DOHH2 (cell line): ENCODE measurements at regions not wholly inside any gene's neighbourhood (a gene's known extent, or its start where the extent isn't known, plus 50 kb on each side); places are given as distances from the start of the nearest gene placed in this dataset.

Source experiments
- H3F3A ChIP-seq: fragments of 200-600 bp; sonication (generic), shearing (Covaris generic); 2 replicates; pipeline ENCODE4 v1.6.0; 2016; ENCODE audit warnings: antibody characterized with exemption, mild to moderate bottlenecking; ENCODE audit not compliant: control insufficient read depth, insufficient read depth
- H3K27ac ChIP-seq: fragments of 200-600 bp; sonication (generic); 2 replicates; pipeline ENCODE4 v1.5.1; 2014; ENCODE audit warnings: low read depth, mild to moderate bottlenecking, low read length, moderate library complexity
- H3K27me3 ChIP-seq: fragments of 200-600 bp; sonication (generic); 2 replicates; pipeline ENCODE4 v1.6.1; 2014; ENCODE audit warnings: mild to moderate bottlenecking, low read length, mixed read lengths; ENCODE audit not compliant: control insufficient read depth
- H3K36me3 ChIP-seq: fragments of 200-600 bp; sonication (generic); 2 replicates; pipeline ENCODE4 v1.6.1; 2014; ENCODE audit warnings: mild to moderate bottlenecking, low read length, moderate library complexity, mixed read lengths; ENCODE audit not compliant: control insufficient read depth
- H3K4me1 ChIP-seq: fragments of 200-600 bp; sonication (generic); 2 replicates; pipeline ENCODE4 v1.6.1; 2014; ENCODE audit warnings: mild to moderate bottlenecking, low read length, mixed read lengths; ENCODE audit not compliant: control insufficient read depth
- H3K4me2 ChIP-seq: fragments of 200-600 bp; sonication (generic); 2 replicates; pipeline ENCODE4 v1.6.0; 2014; ENCODE audit warnings: mild to moderate bottlenecking, low read length, moderate library complexity
- H3K4me3 ChIP-seq: fragments of 200-600 bp; sonication (generic); 2 replicates; pipeline ENCODE4 v1.5.1; 2014; ENCODE audit warnings: mild to moderate bottlenecking, low read length, mixed read lengths
- H3K79me2 ChIP-seq: fragments of 200-600 bp; sonication (generic); 2 replicates; pipeline ENCODE4 v1.6.1; 2014; ENCODE audit warnings: mild to moderate bottlenecking, low read length, mixed read lengths; ENCODE audit not compliant: control insufficient read depth
- H3K9me2 ChIP-seq: fragments of 200-600 bp; sonication (generic); replicated peaks from 2 replicates; pipeline ENCODE4 v1.6.1; 2014; ENCODE audit warnings: mild to moderate bottlenecking, low read length, mixed read lengths; ENCODE audit not compliant: control insufficient read depth
- H3K9me3 ChIP-seq: fragments of 200-600 bp; sonication (generic); 2 replicates; pipeline ENCODE4 v1.6.1; 2014; ENCODE audit warnings: antibody characterized with exemption, low read length, mixed read lengths; ENCODE audit not compliant: control insufficient read depth, insufficient read depth
- H4K20me1 ChIP-seq: fragments of 200-600 bp; sonication (generic); 2 replicates; pipeline ENCODE4 v1.6.0; 2014; ENCODE audit warnings: low read depth, mild to moderate bottlenecking, antibody characterized with exemption, low read length, moderate library complexity; ENCODE audit not compliant: control insufficient read depth, insufficient read depth
- CTCF ChIP-seq: fragments of 200-600 bp; sonication (generic); IDR thresholded peaks from one replicate; pipeline ENCODE4 v1.5.1; 2014; ENCODE audit warnings: antibody characterized with exemption, mild to moderate bottlenecking, low read depth, low read length; ENCODE audit not compliant: poor library complexity, severe bottlenecking
- EZH2phosphoT487 ChIP-seq: fragments of 200-600 bp; sonication (generic); IDR thresholded peaks from 2 replicates; pipeline ENCODE4 v1.6.1; 2017; ENCODE audit warnings: borderline replicate concordance, mild to moderate bottlenecking, antibody characterized with exemption, low read length, moderate library complexity, mixed read lengths

GRCh38 chr3:56962922-56963321, 97.5 kb upstream of the SPATA12 start:
- peaks cover 32% of the 10 kb centered on the region for H3K4me1 ChIP-seq
- no peak overlapping the region for H3K27ac ChIP-seq
- TF ChIP-seq CTCF (no peak), EZH2phosphoT487 (no peak)
- H3K27me3 ChIP-seq, result no peaks in the 10 kb centered on the region
- H3K9me2 ChIP-seq, result no peaks in the 10 kb centered on the region
- no peak overlapping the region for H3K4me2 ChIP-seq
- H4K20me1 ChIP-seq, result no peaks in the 10 kb centered on the region
- H3K36me3 ChIP-seq, result no peaks in the 10 kb centered on the region
- no peaks in the 10 kb centered on the region for H3K9me3 ChIP-seq
- no peaks in the 10 kb centered on the region; the same call in 1 of the 2 replicates for H3F3A ChIP-seq
- H3K4me3 ChIP-seq, result no peak overlapping the region
- H3K79me2 ChIP-seq, result no peaks in the 10 kb centered on the region

GRCh38 chr3:56962206-56962605, 98.3 kb upstream of the SPATA12 start:
- no peaks in the 10 kb centered on the region for H4K20me1 ChIP-seq
- no peaks in the 10 kb centered on the region for H3K79me2 ChIP-seq
- no peaks in the 10 kb centered on the region for H3K36me3 ChIP-seq
- H3K27ac ChIP-seq, result no peak overlapping the region
- no peaks in the 10 kb centered on the region; the same call in 1 of the 2 replicates for H3F3A ChIP-seq
- no peak overlapping the region for H3K4me3 ChIP-seq
- no peaks in the 10 kb centered on the region for H3K9me3 ChIP-seq
- no peak for TF ChIP-seq CTCF
- no peak for TF ChIP-seq EZH2phosphoT487
- H3K9me2 ChIP-seq, result no peaks in the 10 kb centered on the region
- peaks cover 32% of the 10 kb centered on the region for H3K4me1 ChIP-seq
- no peaks in the 10 kb centered on the region for H3K27me3 ChIP-seq
- H3K4me2 ChIP-seq, result no peak overlapping the region

- H3K9me3 ChIP-seq, result no peaks in the 10 kb centered on the region
- H3K27ac ChIP-seq, result no peak overlapping the region
- no peaks in the 10 kb centered on the region for H3F3A ChIP-seq
- no peaks in the 10 kb centered on the region for H3K27me3 ChIP-seq
- H3K4me1 ChIP-seq, result peaks cover 20% of the 10 kb centered on the region
- TF ChIP-seq EZH2phosphoT487 (no peak), CTCF (no peak)
- H3K9me2 ChIP-seq, result no peaks in the 10 kb centered on the region
- no peaks in the 10 kb centered on the region for H4K20me1 ChIP-seq
- H3K4me3 ChIP-seq, result no peak overlapping the region
- no peaks in the 10 kb centered on the region for H3K36me3 ChIP-seq
- H3K4me2 ChIP-seq, result no peak overlapping the region
- no peaks in the 10 kb centered on the region for H3K79me2 ChIP-seq
These were observed 100.1 kb upstream of the SPATA12 start for GRCh38 chr3:56960234-56960917.
